Stimulated activated CD4-positive, alpha-beta T cell treated with anti-CD3 and anti-CD28 coated beads, Interleukin-1b, Interleukin-23, amount 100 ng/mL, for 24 hours (primary cell): ENCODE measurements at regions not wholly inside any gene's neighbourhood (a gene's known extent, or its start where the extent isn't known, plus 50 kb on each side); places are given as distances from the start of the nearest gene placed in this dataset.

Experiments
- DNase-seq, 4 experiments: peaks; one replicate each; pipeline ENCODE4 v3.0.0-alpha.2; 2020; ENCODE audit warnings: low read depth in 4 of 4, low spot score in 1 of 4

DNA sequence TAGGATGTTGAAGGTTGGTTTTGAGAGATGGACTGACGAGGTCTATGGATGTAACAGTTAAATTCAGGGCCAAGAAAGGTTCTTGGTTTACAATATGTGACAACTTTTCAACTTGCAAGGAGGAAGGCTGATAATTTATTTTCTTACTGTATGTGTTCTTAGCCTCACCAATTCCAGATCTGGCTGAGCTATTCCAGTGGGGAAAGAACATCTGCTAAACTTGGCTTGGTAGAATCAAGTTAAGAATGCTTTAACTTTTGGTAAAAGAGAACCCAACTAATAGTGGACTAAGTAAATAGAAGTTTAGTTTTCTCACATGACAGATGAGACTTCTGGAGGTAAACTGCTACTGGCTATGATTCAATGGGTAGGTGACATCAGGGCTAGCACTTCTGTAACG is 222.9 kb downstream of the KLF5 start:
- DNase-seq, result no peak

DNA sequence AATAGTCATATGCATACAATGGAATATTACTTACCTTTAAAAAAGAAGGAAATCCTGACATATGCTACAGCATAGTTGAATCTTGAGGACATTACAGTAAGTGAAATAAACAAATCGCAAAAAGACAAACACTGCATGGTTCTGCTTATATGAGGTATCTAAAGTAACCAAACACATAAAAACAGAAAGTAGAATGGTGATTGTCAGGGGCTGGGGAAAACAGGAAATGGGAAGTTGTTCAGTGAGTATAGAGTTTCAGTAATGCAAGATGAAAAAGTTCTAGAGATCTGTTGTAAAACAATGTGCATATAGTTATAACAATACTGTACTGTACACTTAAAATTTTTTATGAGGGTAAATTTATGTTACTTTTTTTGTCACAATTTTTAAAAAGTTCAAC is 219.4 kb downstream of the KLF5 start:
- no peak for DNase-seq

DNA sequence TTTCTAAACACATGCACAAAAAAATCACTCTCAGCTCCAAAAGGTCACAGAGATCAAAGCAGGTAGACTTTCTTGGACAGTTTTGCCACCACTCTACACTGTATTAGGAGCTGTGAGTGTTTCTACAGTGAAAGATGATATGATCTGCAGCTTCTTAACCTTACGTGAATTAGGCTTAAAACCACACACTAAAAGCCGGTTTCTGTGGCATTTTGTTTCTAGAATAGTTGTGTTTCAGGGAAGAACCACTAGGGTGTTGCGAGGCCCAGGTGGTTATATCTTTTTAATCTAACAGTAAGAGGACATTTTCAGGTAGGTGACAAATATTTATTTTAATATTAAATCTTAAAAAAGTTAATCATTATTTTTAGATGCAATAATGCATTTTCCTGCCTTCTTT is 216.4 kb downstream of the KLF5 start:
- DNase-seq, result no peak

DNA sequence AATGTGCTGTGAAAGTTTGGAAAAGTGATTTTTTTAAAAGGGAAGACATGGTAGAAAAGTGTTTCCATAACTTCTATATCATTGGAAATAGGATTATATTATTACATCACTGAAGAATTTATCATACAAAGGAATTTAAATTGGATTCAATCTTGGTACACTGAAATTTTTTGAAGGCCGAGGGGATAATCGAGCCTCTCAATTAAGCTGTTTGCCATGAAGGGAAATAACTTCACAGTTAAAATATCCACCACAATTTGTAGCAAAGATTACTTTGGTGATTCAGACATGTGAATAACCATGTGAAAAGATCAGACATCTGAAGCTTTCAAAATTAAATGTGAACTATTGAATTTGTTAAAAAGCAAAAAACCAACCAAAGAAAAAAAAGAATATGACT is 215.3 kb downstream of the KLF5 start:
- DNase-seq, result no peak

DNA sequence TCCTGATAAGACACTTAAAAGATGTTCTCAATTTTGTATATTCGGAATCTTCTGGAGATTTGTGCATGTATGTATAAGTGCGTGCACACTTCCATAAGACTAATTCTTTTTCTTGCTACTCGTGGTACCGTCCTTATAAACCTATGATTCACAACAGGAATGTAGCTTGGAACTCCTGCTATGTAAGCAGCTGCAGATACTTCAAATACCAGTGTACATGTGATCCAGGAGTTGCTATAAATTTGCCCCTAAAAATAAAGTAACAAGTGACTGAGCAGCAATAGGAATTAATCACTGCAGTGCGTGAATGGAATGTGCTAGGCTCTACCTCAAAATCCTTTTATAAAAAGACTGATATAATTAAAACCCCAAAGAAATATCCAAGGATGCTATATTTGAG is 214.9 kb downstream of the KLF5 start:
- DNase-seq, result no peak

DNA sequence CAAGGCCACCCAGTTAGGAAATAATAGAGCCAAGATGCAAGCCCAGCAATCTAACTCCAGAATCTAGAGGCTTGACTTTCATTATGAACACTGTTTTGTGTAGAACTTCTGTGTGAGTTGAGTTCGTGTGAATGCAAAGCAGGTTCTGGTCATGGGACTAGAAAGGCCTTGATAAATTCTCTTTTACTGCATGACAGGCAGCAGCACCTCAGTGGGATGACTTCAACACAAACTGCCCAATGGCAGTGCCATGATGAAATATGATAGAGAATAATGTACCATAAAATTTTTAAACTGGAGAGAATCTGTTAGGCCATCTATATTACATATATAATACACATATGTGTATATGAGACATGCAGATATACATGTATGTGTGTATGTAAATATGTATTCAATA is 214.5 kb downstream of the KLF5 start:
- no peak for DNase-seq

DNA sequence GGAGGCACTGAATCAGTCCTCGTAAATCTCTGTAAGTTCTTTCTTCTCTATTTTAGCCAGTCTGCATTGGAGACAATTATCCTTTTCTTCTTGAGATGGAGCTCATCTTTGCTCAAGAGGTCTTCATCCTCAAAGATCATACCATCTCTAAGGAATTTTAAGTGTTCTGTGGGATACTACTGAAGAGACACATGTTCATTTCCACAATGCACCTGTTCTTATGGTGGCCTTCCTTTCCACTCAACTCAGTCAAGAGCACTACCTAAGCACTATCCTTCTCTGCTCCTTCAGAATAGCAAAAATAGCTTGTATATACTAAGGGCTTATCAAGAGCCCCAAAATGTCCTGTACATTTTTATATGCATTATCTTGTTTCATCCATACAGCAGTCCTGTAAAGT is 214.0 kb downstream of the KLF5 start:
- DNase-seq, result no peak

DNA sequence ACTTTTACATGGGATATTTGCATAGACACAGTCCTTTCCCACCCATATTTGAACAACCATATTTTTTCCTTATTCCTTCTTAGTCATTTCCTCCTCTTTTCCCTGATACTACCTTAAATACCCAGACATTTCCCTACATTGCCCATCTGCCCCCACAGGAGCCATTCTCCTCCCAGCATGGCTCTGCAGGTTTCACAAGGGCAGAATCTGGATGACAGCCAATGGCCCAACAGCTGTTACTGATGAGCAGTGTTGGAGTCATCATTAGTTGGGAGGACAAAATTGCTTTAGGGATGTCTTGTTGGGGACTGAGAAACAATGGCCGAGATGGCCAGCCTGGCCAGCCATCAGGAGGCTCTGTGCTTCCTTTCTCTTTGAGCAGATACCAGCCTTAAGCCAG is 209.5 kb downstream of the KLF5 start:
- no peak for DNase-seq

DNA sequence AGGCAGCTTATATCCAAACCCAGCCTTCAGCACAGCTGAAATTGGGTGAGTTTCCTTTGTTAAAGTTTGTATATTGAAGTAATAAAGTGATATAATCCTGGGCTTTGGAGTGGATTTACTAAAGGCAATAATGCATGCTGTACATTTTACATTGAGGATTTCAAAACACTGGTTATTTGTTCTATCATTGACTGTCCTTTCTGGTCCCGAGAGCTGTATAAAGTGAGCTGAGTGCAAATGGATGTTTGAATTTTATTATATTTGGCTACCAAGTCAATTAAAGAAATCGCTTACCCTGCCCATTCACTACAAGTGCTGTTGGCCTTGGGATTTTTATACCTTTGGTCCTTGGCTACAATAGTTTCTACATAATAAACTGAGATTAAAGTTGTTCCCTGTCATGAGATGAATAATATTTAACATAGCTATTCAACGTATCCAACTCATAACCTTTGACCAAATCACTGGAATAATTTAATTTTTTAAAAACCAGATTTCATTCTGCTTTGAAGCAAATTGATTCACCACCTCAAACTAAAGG is 207.9 kb downstream of the KLF5 start:
- no peak for DNase-seq

DNA sequence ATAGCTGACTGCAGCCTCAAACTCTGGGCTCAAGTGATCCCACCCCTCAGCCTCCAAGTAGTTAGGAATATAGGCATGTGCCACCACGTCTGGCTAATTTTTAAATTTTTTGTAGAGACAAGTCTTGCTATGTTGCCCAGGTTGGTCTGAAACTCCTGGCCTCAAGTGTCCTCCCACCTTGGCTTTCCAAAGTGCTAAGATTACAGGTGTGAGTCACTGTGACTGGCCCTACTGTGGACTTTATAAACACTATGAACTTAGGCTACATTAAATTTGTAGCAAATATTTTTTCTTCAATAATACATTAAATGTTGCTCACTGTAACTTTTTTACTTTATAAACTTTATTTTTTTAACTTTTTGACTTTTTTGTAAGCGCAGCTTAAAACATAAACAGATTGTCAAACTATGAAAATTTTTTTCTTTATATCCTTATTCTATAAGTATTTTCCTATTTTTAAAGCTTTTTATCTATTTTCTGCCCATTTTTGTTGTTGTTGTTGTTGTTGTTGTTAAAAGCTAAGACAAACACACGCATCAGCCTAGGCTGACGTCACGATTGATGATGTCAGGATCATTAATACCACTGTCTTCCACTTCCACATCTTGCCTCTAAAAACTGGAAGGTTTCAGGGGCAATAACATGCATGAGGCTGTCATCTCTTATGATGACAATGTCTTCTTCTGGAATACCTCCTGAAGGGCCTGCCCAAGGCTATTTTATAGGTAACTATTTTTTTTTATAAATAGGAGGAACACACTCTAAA is 204.2 kb downstream of the KLF5 start:
- DNase-seq, result no peak

DNA sequence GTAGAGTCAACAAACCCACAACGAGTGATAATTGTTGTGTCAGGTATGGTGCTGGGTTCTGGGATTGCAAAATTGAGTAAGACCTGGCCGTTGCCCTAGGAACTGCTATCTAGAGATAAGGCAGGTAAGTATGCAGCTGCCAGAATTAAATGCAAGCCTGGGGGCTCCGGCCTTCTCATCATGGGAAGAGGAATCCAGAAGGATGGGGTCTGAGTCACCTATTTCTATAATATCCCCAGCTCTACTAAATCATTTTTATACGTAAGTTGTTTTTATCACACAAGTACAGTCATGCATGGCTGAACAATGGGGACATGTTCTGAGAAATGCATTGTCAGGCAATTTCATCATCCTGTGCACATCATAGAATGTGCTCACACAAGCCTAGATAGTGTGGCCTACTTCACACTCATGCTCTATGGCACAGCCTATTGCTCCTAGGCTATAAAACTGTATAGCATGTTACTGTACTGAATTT is 203.0 kb downstream of the KLF5 start:
- DNase-seq, result no peak

DNA sequence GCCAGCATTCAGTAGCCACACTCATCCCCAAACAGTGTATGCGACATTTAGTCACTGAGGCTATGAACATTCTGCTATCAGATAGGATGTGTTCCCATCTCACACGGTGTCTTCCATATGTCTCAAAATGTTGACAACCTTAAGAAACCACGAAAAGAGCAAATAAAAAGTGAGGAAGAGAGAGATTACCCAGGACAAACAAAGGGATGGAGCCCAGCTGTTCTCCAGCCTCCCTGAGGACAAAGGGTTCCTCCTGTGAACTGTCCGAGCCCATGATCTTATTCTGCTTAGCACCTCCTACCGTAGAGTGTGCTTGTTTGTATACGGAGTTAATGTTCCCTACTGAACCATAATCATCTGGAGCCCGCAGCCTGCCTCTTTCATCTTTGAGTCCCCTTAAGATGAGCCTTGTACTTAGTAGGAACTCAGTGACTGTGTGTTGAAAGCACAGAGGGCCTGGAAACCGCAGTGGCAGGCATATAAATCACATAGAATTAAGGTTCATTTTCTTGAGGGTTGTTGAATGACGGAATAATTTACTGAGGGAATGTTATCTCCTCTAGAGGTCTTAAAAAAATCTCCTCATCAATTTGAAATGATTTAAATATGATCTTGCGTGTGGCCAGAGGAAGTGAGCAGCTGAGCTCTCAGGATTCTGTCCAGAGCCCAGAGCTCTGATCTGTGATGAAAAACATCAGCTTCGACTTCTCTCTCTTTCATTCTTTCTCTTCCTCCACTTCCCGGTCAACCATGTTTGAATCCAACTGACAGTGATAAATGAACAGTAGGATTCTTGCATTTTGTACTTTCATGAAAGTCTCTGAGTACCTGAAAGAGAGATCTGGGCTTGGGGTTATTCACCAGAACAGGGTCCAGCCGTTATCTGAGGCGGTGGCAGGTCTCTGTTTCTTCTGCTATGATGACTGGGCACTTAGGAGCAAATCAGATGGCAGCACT is 200.5 kb downstream of the KLF5 start:
- DNase-seq, result no peak

DNA sequence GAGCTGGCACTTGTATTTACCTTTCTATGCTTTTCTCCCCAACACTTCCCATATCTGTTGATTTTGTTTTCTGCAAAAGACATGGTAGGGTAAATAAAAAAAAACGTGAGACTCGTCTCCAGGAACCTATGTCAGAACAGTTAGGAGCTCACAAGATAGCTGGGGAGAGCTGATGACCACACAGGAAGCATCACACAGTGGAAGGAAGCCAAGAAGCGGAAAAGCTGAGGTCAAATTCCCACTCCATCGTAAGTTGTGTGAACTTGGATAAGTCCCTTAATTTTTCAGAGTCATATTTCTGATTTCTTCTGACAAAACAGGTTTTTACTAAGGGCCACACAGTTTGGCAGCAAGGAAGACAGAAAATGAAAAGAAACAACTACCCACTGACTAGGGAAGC is 199.6 kb downstream of the KLF5 start:
- DNase-seq, result no peak

DNA sequence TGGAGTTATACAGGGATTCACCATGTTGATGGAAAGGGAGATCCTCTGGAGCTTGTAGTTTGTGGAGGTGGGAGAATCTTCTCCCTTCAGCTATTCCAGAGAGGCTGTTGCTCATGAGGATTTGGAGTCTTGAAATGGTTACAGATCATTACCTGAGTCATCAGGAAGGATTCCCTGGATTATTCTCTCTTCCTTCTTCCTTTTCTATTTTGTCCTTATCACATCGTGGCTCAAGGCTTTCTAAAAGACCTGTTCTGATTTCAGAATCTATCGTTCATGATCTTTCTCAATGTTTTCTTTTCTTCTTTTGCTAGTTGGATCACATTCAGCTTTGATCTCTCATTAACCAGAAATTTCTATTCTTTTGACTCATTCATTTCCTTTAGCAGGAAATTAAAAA is 196.0 kb downstream of the KLF5 start:
- no peak for DNase-seq

DNA sequence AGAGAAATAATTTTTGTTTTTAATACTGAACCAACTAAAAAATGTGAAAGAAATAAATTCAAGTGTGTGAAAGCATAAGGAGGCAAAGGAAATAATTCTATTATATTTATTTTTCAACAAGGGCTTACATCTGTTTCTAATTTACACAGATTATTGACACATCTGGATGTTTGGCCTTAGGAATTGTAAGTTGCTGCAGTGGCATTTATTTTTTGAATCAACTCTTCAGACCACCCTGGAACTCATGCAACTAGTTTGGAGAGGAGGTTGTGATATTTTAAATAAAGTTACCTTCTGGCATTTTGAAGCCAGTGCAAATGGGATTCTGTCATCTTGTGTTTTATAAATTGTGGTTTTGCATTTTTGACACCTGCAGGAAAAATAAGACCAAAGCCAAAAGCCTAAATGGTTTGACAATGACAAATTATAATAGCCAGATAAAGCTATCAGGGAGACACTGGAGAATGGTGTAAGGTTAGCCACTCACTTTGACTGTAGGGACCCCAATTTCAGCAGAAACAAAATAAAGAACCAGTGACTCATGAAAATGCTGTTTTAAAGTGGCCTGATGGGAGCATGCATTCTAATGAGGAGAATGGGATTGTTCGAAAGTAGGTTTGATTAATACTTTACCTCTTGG is 192.9 kb downstream of the KLF5 start:
- DNase-seq, result no peak

DNA sequence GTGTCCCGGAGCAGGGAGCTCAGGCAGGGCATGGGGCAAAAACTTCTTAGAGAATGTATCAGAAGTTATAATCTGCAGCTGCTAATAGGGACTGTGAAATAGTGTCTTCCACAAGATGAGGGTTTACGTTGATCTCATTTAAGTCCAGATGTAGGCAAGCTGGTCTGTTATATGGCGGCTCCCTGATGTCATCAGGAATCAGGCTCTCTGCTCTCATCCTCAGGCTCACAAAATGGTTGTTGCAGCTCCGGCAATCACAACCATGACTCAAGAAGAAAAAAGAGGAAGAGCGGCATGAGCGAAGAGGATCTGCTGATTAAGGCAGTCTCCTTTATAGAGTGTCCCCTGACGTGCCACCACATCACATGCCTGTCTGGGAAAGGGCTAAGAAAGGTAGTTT is 191.3 kb downstream of the KLF5 start:
- DNase-seq, result no peak

DNA sequence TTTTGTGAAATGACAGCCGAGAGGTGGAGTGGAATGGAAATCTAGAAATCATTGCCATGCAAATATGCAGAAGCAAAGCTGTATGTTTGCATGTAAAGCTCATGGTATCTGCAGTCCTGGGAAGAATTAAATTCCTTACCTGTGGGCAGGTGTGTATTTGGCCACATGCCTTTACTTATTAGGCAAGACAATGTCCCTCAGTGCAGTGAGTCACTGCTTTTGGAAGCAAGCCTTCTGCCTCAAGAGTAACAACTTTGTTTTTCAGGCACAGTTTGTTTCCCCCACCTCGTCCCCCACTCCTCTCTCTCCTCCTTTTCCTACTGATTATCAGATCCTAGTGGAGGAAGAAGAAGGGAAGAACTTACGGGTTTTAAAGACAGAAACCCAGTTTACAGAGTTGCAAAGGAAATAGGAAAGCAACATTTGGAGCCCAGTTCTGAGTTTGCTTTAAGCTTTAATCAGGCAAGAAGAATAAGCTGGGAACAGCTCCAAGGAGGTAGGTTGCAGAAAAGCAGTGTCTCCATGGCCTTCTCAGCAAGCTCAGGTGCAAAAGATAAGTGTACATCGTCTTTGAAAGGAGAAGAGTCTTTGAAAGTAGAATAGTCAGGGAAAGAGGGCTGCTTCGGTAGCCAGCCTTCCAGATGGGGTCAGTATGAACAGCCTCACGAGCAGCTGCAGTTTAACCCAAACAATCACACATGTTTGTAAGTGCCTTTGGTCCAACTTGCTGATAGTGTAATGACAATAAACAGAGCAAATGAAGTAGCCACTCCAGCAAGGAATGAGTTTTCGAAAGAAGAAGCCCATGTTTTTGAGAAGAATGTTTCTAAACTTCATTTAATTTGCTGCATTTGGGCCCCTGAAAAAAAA is 190.1 kb downstream of the KLF5 start:
- no peak for DNase-seq

DNA sequence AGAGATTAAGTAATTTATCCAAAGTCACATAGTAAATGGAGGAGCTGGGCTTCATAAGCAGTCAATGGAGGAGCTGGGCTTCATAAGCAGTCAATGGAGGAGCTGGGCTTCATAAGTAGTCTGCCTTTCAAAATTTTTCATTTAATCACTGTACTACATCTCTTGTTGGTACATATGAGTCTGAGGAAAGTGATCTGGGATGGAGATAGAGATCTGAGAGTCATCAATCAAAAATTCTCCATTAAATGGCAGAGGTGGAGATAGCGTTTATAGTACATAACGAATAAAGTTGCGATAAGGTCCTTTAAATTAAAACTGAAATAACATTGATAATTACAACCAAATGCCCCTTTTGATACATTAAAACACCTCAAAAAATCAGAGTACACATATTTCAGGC is 189.3 kb downstream of the KLF5 start:
- DNase-seq, result no peak

DNA sequence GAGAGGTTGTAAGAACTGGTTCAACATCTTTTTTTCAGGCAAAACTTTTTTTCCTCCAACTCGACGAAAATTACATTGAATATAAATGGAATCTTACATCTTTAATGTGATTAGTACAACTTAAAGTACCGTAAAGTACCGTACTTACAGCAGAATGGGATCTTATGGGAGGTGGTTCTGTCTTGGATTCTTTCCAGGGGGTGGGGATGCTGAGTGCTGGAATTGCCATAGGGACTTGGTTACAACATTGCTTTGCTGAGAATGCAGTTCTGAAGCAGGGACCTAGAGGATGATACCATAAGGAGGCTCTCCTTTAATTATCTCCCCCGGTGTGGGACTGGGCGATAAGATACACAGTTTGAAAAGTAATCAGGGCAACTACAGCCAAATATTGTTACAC is 186.4 kb downstream of the KLF5 start:
- DNase-seq, result no peak

DNA sequence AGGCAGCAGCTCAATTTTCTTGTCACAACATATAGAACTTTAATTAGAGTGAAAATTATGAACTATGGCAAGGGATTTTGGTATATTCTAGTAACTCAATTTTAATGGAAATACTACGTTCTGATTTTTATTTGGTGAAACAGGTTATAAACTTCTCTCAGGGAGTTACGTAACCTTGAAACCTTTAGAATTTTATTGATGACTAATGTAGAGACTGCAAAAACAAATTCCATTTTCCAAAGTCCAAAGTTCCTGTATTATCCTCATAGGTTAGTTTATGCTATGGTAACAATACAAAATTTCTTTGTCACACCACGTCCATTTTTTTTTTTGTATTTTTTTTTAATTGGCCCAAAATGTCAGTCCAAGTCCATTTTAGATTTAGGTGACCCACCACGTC is 185.7 kb downstream of the KLF5 start:
- DNase-seq, result no peak
